Spleen (tissue), 11 donors: ENCODE measurements at regions not wholly inside any gene's neighbourhood (a gene's known extent, or its start where the extent isn't known, plus 50 kb on each side); places are given as distances from the start of the nearest gene placed in this dataset.

Source experiments
- DNase-seq: peaks from one replicate; pipeline ENCODE4 v3.0.0-alpha.2; 2020
- H3K27ac ChIP-seq, 8 donors: fragments of 200-600 bp; sonication (generic) in 7 of 8; 1 replicate in 4 of 8; 2 replicates in 4 of 8; pipeline versions ENCODE4 v1.5.0 to v1.8.0; 2016 to 2021; ENCODE audit warnings: inconsistent platforms in 4 of 8, mild to moderate bottlenecking in 4 of 8, moderate library complexity in 1 of 8
- H3K27me3 ChIP-seq, 7 donors: fragments of 200-600 bp; sonication (generic) in 6 of 7; replicated peaks in 1 of 7; 1 replicate in 4 of 7; 2 replicates in 3 of 7; pipeline versions ENCODE4 v1.5.0 to v1.8.0; 2016 to 2021; ENCODE audit warnings: inconsistent platforms in 3 of 7, mild to moderate bottlenecking in 1 of 7
- H3K36me3 ChIP-seq, 6 donors: fragments of 200-600 bp; sonication (generic) in 5 of 6; 1 replicate in 4 of 6; 2 replicates in 2 of 6; pipeline versions ENCODE4 v1.5.0 to v1.8.0; 2016 to 2021; ENCODE audit warnings: inconsistent platforms in 2 of 6
- H3K4me1 ChIP-seq, 6 donors: fragments of 200-600 bp; sonication (generic) in 5 of 6; 1 replicate in 3 of 6; 2 replicates in 3 of 6; pipeline versions ENCODE4 v1.5.0 to v1.8.0; 2016 to 2021; ENCODE audit warnings: inconsistent platforms in 3 of 6
- H3K4me3 ChIP-seq, 8 donors: fragments of 200-600 bp; sonication (generic) in 7 of 8; 1 replicate in 4 of 8; 2 replicates in 4 of 8; pipeline versions ENCODE4 v1.5.0 to v1.8.0; 2016 to 2021; ENCODE audit warnings: inconsistent platforms in 4 of 8, mild to moderate bottlenecking in 4 of 8, moderate library complexity in 2 of 8
- H3K9me3 ChIP-seq, 8 donors: fragments of 200-600 bp; sonication (generic) in 7 of 8; 1 replicate in 4 of 8; 2 replicates in 4 of 8; pipeline versions ENCODE4 v1.5.0 to v1.8.0; 2016 to 2021; ENCODE audit warnings: inconsistent platforms in 4 of 8
- CTCF ChIP-seq, 11 experiments: fragments of 200-600 bp in 7 of 11; fragments of 450-650 bp in 4 of 11; sonication (generic) in 4 of 11; IDR thresholded peaks in 8 of 11; conservative IDR thresholded peaks in 3 of 11; 1 replicate in 7 of 11; 2 replicates in 4 of 11; pipeline versions ENCODE4 v1.4.0 to v1.8.0; 2016 to 2021; ENCODE audit warnings: antibody characterized with exemption in 11 of 11, inconsistent platforms in 4 of 11, mild to moderate bottlenecking in 1 of 11
- POLR2A ChIP-seq, 3 donors: fragments of 450-650 bp; IDR thresholded peaks; one replicate each; pipeline ENCODE4 v1.5.1; 2017; ENCODE audit warnings: antibody characterized with exemption in 3 of 3, mild to moderate bottlenecking in 1 of 3
- POLR2AphosphoS5 ChIP-seq, 3 donors: sonication (generic); formaldehyde crosslinking; IDR thresholded peaks; one replicate each; pipeline ENCODE4 v1.5.1; 2017; ENCODE audit warnings: antibody characterized with exemption in 3 of 3
- WGBS, 5 donors: extraction: QIAGEN DNeasy Blood & Tissue Kit in 3 of 5; methylation state at CpG; one replicate each; pipeline versions ENCODE4 v1.1.5 to v1.1.7; 2013 to 2018; 5-methylcytosine and 5-hydroxymethylcytosine counted together
- intact Hi-C: fragments of 100-400 bp; cut with DNase I; formaldehyde crosslinking; loops from one replicate; pipeline ENCODE4 v1.15.0; 2023; ENCODE audit warnings: low total_unique reads
- donor health status: healthy with polysubstance abuse.
- donor health status: DM: no; HTN: no; CAD: no; lungs with moderate emphysema.
- donor health status: DM: no; HTN: no; CAD: no.
- donor health status: Bipolar disorder and iron deficiency.
- donor health status: healthy.
- donor health status: DM: no; HTN: no; CAD: no.
- donor health status: DM: yes; HTN: yes; CAD: no.

DNA sequence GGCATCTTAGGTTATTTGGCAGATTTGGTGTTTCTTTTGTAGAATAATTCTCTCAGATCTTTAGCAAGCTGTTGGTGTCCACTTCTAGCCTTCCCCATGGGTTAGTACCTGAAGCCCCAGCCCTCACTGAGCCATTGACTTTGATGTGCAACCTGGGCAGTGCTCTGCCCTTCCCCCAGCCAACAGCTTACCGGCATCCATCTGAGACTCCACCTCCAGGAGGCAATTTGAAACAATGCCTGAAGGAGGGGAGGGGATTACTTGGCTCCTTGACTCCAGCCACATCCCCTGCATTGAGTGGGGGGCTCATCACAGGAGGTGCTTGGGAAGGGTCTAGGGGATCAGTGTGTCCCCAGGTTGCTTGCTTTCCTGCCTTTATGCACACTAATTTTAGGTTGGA, 114.8 kb downstream of the TRIM29 start:
- H3K27ac ChIP-seq, result no peak overlapping the region
- WGBS, 5 donors, result 0 to 18% (median 7%) methylated on average over 1 of the region's 1 CpG
- no peaks in the 10 kb centered on the region for H3K4me1 ChIP-seq
- TF ChIP-seq POLR2AphosphoS5 (IDR thresholded peaks at IDR 0.05) (no peak), POLR2A (IDR thresholded peaks at IDR 0.05) (no peak), CTCF (IDR thresholded peaks at IDR 0.05 in 8 of 11, conservative IDR thresholded peaks at IDR 0.05 in 3 of 11) (no peak)
- no peaks in the 10 kb centered on the region for H3K36me3 ChIP-seq
- intact Hi-C loops, result no loop called here
- H3K27me3 ChIP-seq, result peaks cover 0 to 62% (median 0%) of the 10 kb centered on the region in 7 donors
- no peak for DNase-seq
- no peak overlapping the region for H3K4me3 ChIP-seq
- H3K9me3 ChIP-seq, result no peaks in the 10 kb centered on the region

DNA sequence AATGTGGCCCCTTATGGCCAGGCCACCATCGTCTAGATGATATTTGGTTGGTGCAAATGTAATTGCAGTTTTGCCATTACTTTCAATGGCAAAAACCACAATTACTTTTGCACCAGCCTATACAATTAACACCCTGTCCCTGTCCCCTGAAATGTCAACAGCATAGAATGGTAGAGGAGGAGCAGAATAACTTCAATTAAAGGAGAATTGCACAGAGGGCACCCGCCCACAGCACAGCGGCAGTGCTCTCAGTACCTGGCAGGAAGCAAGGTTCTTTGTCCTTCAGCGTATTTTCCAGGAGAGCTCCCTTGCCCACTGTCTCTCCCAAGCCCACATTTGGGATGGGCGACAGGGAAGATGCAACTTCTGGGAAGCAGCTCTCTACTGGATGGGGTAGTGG, 115.3 kb downstream of the TRIM29 start:
- Histone ChIP-seq H3K4me1 (no peaks in the 10 kb centered on the region), H3K27ac (no peak overlapping the region), H3K36me3 (no peaks in the 10 kb centered on the region), H3K4me3 (no peak overlapping the region), H3K9me3 (no peaks in the 10 kb centered on the region), H3K27me3 (peaks cover 0 to 66% (median 0%) of the 10 kb centered on the region in 7 donors)
- TF ChIP-seq CTCF (IDR thresholded peaks at IDR 0.05 in 8 of 11, conservative IDR thresholded peaks at IDR 0.05 in 3 of 11) (no peak), POLR2AphosphoS5 (IDR thresholded peaks at IDR 0.05) (no peak), POLR2A (IDR thresholded peaks at IDR 0.05) (no peak)
- DNase-seq, result no peak
- WGBS, 5 donors, result 79 to 88% (median 83%) methylated on average over 5 of the region's 5 CpGs
- intact Hi-C loops, result no loop called here

GRCh38 chr11:120021978-120022377, 115.9 kb downstream of the TRIM29 start:
- H3K9me3 ChIP-seq, result no peaks in the 10 kb centered on the region
- no peak for TF ChIP-seq POLR2A (IDR thresholded peaks at IDR 0.05)
- TF ChIP-seq POLR2AphosphoS5 (IDR thresholded peaks at IDR 0.05), result no peak
- TF ChIP-seq CTCF (IDR thresholded peaks at IDR 0.05 in 8 of 11, conservative IDR thresholded peaks at IDR 0.05 in 3 of 11), result no peak
- no peak overlapping the region for H3K27ac ChIP-seq
- H3K4me1 ChIP-seq, result no peaks in the 10 kb centered on the region
- peaks cover 0 to 66% (median 0%) of the 10 kb centered on the region in 7 donors for H3K27me3 ChIP-seq
- no peaks in the 10 kb centered on the region for H3K36me3 ChIP-seq
- H3K4me3 ChIP-seq, result no peak overlapping the region
- no peak for DNase-seq
- WGBS, 5 donors, result 84 to 93% (median 87%) methylated on average over 5 of the region's 5 CpGs
- intact Hi-C loops, result no loop called here

GRCh38 chr11:120021391-120021953, 116.4 kb downstream of the TRIM29 start:
- H3K4me1 ChIP-seq, result no peaks in the 10 kb centered on the region
- no peak overlapping the region for H3K4me3 ChIP-seq
- TF ChIP-seq POLR2A (IDR thresholded peaks at IDR 0.05), result no peak
- TF ChIP-seq POLR2AphosphoS5 (IDR thresholded peaks at IDR 0.05), result no peak
- no peak for TF ChIP-seq CTCF (IDR thresholded peaks at IDR 0.05 in 8 of 11, conservative IDR thresholded peaks at IDR 0.05 in 3 of 11)
- no peak for DNase-seq
- no peaks in the 10 kb centered on the region for H3K9me3 ChIP-seq
- H3K27ac ChIP-seq, result no peak overlapping the region
- intact Hi-C loops, result no loop called here
- H3K27me3 ChIP-seq, result peaks cover 0 to 66% (median 5%) of the 10 kb centered on the region in 7 donors
- no peaks in the 10 kb centered on the region for H3K36me3 ChIP-seq
- 78 to 94% (median 87%) methylated on average over 7 of the region's 7 CpGs for WGBS, 5 donors
